OCI-LY1 (cell line): ENCODE measurements at regions not wholly inside any gene's neighbourhood (a gene's known extent, or its start where the extent isn't known, plus 50 kb on each side); places are given as distances from the start of the nearest gene placed in this dataset.

Experiments
- H2AFZ ChIP-seq: fragments of 200-600 bp; sonication (generic), shearing (Covaris generic); 2 replicates; pipeline ENCODE4 v1.6.0; 2014; ENCODE audit warnings: antibody characterized with exemption, mild to moderate bottlenecking, low read length
- H3F3A ChIP-seq: fragments of 200-600 bp; sonication (generic), shearing (Covaris generic); 2 replicates; pipeline ENCODE4 v1.6.0; 2014; ENCODE audit warnings: mild to moderate bottlenecking, antibody characterized with exemption, low read length, moderate library complexity; ENCODE audit not compliant: insufficient read depth
- H3K27ac ChIP-seq: fragments of 200-600 bp; sonication (generic); 2 replicates; pipeline ENCODE4 v1.5.1; 2014; ENCODE audit warnings: low read length, mixed run types, mild to moderate bottlenecking, low read depth; ENCODE audit not compliant: poor library complexity, severe bottlenecking
- H3K27me3 ChIP-seq: fragments of 200-600 bp; sonication (generic); 2 replicates; pipeline ENCODE4 v1.6.0; 2014; ENCODE audit warnings: antibody characterized with exemption, mild to moderate bottlenecking, low read length, moderate library complexity; ENCODE audit not compliant: insufficient read depth
- H3K36me3 ChIP-seq: fragments of 200-600 bp; sonication (generic); 2 replicates; pipeline ENCODE4 v1.6.1; 2014; ENCODE audit warnings: mild to moderate bottlenecking, antibody characterized with exemption, low read length, moderate library complexity, mixed read lengths; ENCODE audit not compliant: insufficient read depth
- H3K4me1 ChIP-seq: fragments of 200-600 bp; sonication (generic); 2 replicates; pipeline ENCODE4 v1.5.1; 2014; ENCODE audit warnings: mild to moderate bottlenecking, low read length, moderate library complexity; ENCODE audit not compliant: insufficient read depth, severe bottlenecking
- H3K4me2 ChIP-seq: fragments of 200-600 bp; sonication (generic), shearing (Covaris generic); 2 replicates; pipeline ENCODE4 v1.6.1; 2014; ENCODE audit warnings: low read length
- H3K4me3 ChIP-seq: fragments of 200-600 bp; sonication (generic); 2 replicates; pipeline ENCODE4 v1.5.1; 2014; ENCODE audit warnings: low read length, low read depth, mild to moderate bottlenecking, mixed read lengths; ENCODE audit not compliant: poor library complexity, severe bottlenecking
- H3K79me2 ChIP-seq: fragments of 200-600 bp; shearing (Covaris generic); 2 replicates; pipeline ENCODE4 v1.6.1; 2016; ENCODE audit warnings: mixed run types, low read length, mixed read lengths; ENCODE audit not compliant: insufficient read depth
- H3K9ac ChIP-seq: fragments of 200-600 bp; sonication (generic), shearing (Covaris generic); 2 replicates; pipeline ENCODE4 v1.6.1; 2014; ENCODE audit warnings: mild to moderate bottlenecking, low read length, mixed read lengths
- H3K9me2 ChIP-seq: fragments of 200-600 bp; sonication (generic), shearing (Covaris generic); 2 replicates; pipeline ENCODE4 v1.6.1; 2014; ENCODE audit warnings: low read depth, mild to moderate bottlenecking, low read length, mixed read lengths
- H3K9me3 ChIP-seq: fragments of 200-600 bp; shearing (Covaris generic); 2 replicates; pipeline ENCODE4 v1.6.1; 2014; ENCODE audit warnings: low read length, mixed read lengths
- H4K20me1 ChIP-seq: fragments of 200-600 bp; sonication (generic), shearing (Covaris generic); 2 replicates; pipeline ENCODE4 v1.6.0; 2016; ENCODE audit warnings: mild to moderate bottlenecking, low read length; ENCODE audit not compliant: insufficient read depth
- CTCF ChIP-seq: fragments of 200-600 bp; sonication (generic), shearing (Covaris generic); IDR thresholded peaks from 2 replicates; pipeline ENCODE4 v1.5.1; 2017; ENCODE audit warnings: mild to moderate bottlenecking, antibody characterized with exemption, low read length, moderate library complexity, mixed read lengths
- EZH2 ChIP-seq: fragments of 200-600 bp; sonication (generic), shearing (Covaris generic); IDR thresholded peaks from 2 replicates; pipeline ENCODE4 v1.8.0; 2017; ENCODE audit warnings: borderline replicate concordance, mixed run types, mild to moderate bottlenecking, antibody characterized with exemption, low read length, moderate library complexity, mixed read lengths

DNA sequence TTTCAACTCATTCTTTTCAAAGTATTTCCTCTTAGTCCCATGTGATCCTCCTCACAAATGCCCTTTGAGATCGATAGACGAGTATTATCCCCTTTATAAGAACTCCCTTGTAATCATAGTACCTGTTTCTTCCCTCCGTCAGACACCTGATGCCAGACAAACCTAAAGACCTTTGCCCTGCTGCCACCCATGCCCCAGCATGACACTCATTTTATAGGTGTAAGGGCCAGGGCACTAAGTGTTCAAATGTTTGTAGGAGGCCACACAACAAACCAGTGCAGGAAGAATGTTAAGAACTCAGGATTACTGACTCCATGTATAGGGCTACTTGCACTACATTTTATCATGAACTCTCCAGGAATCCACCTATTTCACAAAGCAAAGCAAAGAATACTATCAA is 115.6 kb upstream of the DIAPH2 start:
- H3K9me3 ChIP-seq, result no peaks in the 10 kb centered on the region
- TF ChIP-seq EZH2 (no peak), CTCF (no peak)
- no peaks in the 10 kb centered on the region for H3K9me2 ChIP-seq
- H3K27ac ChIP-seq, result no peak overlapping the region
- H3K4me3 ChIP-seq, result no peak overlapping the region
- no peak overlapping the region for H3K9ac ChIP-seq
- no peaks in the 10 kb centered on the region for H3K27me3 ChIP-seq
- H3K79me2 ChIP-seq, result no peaks in the 10 kb centered on the region
- no peaks in the 10 kb centered on the region for H4K20me1 ChIP-seq
- H3F3A ChIP-seq, result no peaks in the 10 kb centered on the region
- no peak overlapping the region for H2AFZ ChIP-seq
- no peaks in the 10 kb centered on the region for H3K4me1 ChIP-seq
- no peak overlapping the region for H3K4me2 ChIP-seq
- H3K36me3 ChIP-seq, result no peaks in the 10 kb centered on the region

DNA sequence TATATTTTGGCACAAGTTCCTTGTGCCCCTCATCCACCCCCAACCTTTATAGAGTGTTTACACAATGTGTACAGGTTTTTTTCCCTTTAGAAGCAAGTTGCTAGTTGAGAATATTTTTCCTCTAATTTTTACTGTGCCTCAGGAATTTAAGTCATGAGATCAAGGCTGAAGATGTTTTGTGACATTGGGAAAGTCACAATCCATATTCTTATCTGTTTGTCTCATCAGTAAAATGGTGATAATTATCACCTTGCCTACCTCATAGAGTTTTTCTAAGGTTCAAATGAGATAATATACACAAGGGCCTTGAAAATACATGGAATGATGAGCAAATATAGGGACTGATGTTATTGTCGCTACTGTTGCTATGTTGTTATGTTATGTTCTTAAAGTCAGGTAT is 109.6 kb upstream of the DIAPH2 start:
- Histone ChIP-seq H3F3A (no peaks in the 10 kb centered on the region), H3K27ac (no peak overlapping the region), H3K9me2 (no peaks in the 10 kb centered on the region), H3K79me2 (no peaks in the 10 kb centered on the region), H3K4me1 (no peaks in the 10 kb centered on the region), H3K9me3 (no peaks in the 10 kb centered on the region), H4K20me1 (no peaks in the 10 kb centered on the region), H3K27me3 (no peaks in the 10 kb centered on the region), H3K4me3 (no peak overlapping the region), H3K9ac (no peak overlapping the region), H3K4me2 (no peak overlapping the region), H3K36me3 (no peaks in the 10 kb centered on the region), H2AFZ (no peak overlapping the region)
- TF ChIP-seq CTCF (no peak), EZH2 (no peak)

DNA sequence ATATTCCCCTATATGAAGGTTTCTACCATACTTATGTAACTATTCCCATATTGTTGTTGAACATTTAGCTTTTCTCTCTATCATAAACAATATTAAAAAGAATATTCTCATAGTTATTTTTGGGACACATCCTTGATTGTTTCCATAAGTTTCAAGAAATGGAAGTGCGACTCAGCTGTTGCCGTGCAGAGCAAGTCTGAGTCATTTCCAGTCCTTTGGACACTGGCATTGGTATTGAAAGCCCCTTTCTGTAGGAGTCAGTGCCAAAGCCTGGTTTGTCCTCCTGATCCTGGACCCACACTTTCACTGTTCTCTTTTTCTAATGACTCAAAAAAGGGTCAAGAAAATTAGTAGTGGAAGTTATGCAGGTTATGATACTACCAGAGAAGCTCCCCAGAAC is 108.3 kb upstream of the DIAPH2 start:
- no peaks in the 10 kb centered on the region for H3K79me2 ChIP-seq
- H3K27ac ChIP-seq, result no peak overlapping the region
- H3K9ac ChIP-seq, result no peak overlapping the region
- no peaks in the 10 kb centered on the region for H4K20me1 ChIP-seq
- H3K9me2 ChIP-seq, result no peaks in the 10 kb centered on the region
- no peaks in the 10 kb centered on the region for H3K4me1 ChIP-seq
- H3K9me3 ChIP-seq, result no peaks in the 10 kb centered on the region
- H3K36me3 ChIP-seq, result no peaks in the 10 kb centered on the region
- no peak overlapping the region for H3K4me3 ChIP-seq
- no peak overlapping the region for H2AFZ ChIP-seq
- no peaks in the 10 kb centered on the region for H3F3A ChIP-seq
- no peaks in the 10 kb centered on the region for H3K27me3 ChIP-seq
- no peak overlapping the region for H3K4me2 ChIP-seq
- TF ChIP-seq EZH2, result no peak
- TF ChIP-seq CTCF, result no peak
